ENCODE measurements at regions not wholly inside any gene's neighbourhood (a gene's known extent, or its start where the extent isn't known, plus 50 kb on each side); places are given as distances from the start of the nearest gene placed in this dataset.

GRCh38 chr7:149584530-149584929, 86.9 kb upstream of the ZNF746 start:
- TF ChIP-seq EZH2 (IDR thresholded peaks at IDR 0.05; ENCODE audit: insufficient read depth, poor library complexity, severe bottlenecking) (no peak), EZH2phosphoT487 (IDR thresholded peaks at IDR 0.05; ENCODE audit: insufficient read depth, low read depth) (no peak)

Measured in GM23248 (cell line).